ENCODE measurements at regions not wholly inside any gene's neighbourhood (a gene's known extent, or its start where the extent isn't known, plus 50 kb on each side); places are given as distances from the start of the nearest gene placed in this dataset.

DNA sequence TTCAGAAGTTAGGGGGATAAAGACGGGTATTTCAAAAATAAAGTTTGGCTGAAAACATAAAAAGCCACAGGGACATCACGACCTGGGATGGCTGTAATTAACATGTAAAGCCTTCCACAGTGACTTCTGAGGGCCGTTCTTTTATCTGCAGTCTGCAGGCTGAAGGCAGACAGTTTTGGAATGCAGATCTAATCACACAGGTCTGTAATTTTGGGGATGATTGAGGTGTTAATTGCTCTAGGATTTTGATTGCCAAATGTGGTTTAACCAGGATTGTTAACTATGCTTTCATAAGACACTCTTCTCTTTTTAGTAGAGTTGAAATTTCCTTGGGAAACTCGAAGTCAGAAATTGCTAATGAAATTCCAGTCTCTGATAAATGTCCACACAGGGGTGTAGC lies 355.5 kb downstream of the ATP23 start:
- no peak overlapping the region for H3K4me3 ChIP-seq (replicated peaks in 1 of 2; ENCODE audit: low read depth in 2 of 2, low read length in 2 of 2)
- no peak for DNase-seq (ENCODE audit: low read depth in 2 of 2)
- TF ChIP-seq, protein P1, sequence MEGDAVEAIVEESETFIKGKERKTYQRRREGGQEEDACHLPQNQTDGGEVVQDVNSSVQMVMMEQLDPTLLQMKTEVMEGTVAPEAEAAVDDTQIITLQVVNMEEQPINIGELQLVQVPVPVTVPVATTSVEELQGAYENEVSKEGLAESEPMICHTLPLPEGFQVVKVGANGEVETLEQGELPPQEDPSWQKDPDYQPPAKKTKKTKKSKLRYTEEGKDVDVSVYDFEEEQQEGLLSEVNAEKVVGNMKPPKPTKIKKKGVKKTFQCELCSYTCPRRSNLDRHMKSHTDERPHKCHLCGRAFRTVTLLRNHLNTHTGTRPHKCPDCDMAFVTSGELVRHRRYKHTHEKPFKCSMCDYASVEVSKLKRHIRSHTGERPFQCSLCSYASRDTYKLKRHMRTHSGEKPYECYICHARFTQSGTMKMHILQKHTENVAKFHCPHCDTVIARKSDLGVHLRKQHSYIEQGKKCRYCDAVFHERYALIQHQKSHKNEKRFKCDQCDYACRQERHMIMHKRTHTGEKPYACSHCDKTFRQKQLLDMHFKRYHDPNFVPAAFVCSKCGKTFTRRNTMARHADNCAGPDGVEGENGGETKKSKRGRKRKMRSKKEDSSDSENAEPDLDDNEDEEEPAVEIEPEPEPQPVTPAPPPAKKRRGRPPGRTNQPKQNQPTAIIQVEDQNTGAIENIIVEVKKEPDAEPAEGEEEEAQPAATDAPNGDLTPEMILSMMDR (IDR thresholded peaks at IDR 0.05; ENCODE audit: low read depth, low read length): no peak

DNA sequence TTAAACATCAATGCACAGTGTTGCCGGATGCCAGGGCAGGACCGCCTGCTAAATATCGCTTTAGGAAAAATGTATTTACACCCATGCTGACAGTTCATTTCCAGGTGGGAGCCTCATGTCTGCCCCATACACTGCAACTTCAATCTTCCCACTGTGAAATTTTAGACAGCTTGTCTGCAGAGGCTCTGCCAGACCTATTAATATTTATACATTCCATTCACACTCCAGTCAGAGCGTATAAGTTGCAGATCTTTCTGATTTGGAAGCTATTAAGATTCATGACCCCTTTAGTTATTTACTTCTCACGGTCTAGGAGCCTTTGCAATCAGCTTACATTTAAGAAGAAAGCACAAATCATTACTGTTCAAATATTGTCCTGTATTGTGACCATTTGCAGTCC lies 357.4 kb downstream of the ATP23 start:
- TF ChIP-seq, protein P1 (IDR thresholded peaks at IDR 0.05; ENCODE audit: low read depth, low read length): no peak
- no peak overlapping the region for H3K4me3 ChIP-seq (replicated peaks in 1 of 2; ENCODE audit: low read depth in 2 of 2, low read length in 2 of 2)
- no peak for DNase-seq (ENCODE audit: low read depth in 2 of 2)

- DNase-seq (ENCODE audit: low read depth in 2 of 2): no peak
- TF ChIP-seq, protein P1 (IDR thresholded peaks at IDR 0.05; ENCODE audit: low read depth, low read length): no peak
- H3K4me3 ChIP-seq (replicated peaks in 1 of 2; ENCODE audit: low read depth in 2 of 2, low read length in 2 of 2): no peak overlapping the region
Measured at GRCh38 chr12:58299371-58299770, 358.0 kb downstream of the ATP23 start.

DNA sequence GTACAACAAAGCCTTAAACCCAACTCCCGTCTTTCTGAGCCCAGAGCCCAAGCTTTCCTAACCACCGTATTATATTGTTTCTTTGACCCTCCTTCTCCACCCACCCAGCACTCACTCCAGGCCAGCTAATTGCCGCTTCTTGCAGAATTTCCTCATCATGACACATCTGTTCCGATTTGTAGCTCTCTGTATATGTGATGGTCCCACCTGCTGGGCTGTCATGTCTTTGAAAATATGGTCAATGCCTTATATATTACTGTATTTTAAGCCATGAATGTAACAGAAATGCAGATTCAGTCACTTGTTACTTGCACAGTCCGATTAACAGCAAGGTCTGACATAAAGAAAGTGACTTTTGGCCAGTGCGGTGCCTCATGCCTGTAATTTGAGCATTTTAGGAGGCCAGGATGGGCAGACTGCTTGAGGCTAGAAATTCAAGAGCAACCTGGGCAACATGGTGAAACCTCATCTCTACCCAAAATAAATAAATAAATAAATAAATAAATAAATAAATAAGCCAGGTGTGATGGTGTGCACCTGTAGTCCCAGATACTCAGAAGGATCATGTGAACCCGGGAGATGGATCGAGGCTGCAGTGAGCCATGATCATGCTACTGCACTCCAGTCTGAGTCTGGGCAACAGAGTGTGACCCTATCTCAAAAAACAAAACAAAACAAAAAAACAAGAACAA lies 359.8 kb downstream of the ATP23 start:
- no peak for DNase-seq (ENCODE audit: low read depth in 2 of 2)
- H3K4me3 ChIP-seq (replicated peaks in 1 of 2; ENCODE audit: low read depth in 2 of 2, low read length in 2 of 2): no peak overlapping the region
- TF ChIP-seq, protein P1 (IDR thresholded peaks at IDR 0.05; ENCODE audit: low read depth, low read length): no peak

GRCh38 chr12:58301730-58302122 lies 360.4 kb downstream of the ATP23 start:
- no peak for DNase-seq (ENCODE audit: low read depth in 2 of 2)
- TF ChIP-seq, protein P1 (IDR thresholded peaks at IDR 0.05; ENCODE audit: low read depth, low read length): no peak

GRCh38 chr12:58302487-58303011 lies 361.2 kb downstream of the ATP23 start:
- TF ChIP-seq, protein P1 (IDR thresholded peaks at IDR 0.05; ENCODE audit: low read depth, low read length): no peak
- DNase-seq (ENCODE audit: low read depth in 2 of 2): peak in 1 of 2 donors; percentile 10
- H3K4me3 ChIP-seq (replicated peaks in 1 of 2; ENCODE audit: low read depth in 2 of 2, low read length in 2 of 2): no peak overlapping the region

More at GRCh38 chr12:58301730-58302122, 360.4 kb downstream of the ATP23 start:
- H3K4me3 ChIP-seq (replicated peaks in 1 of 2; ENCODE audit: low read depth in 2 of 2, low read length in 2 of 2): no peak overlapping the region

All from cardiac fibroblast (primary cell).